Right cardiac atrium (tissue), 5 donors: ENCODE measurements at regions not wholly inside any gene's neighbourhood (a gene's known extent, or its start where the extent isn't known, plus 50 kb on each side); places are given as distances from the start of the nearest gene placed in this dataset.

Source experiments
- ATAC-seq, 2 donors: fragments of 200-7000 bp; cut with Tn5 transposase; one replicate each; pipeline versions ENCODE4 v1.8.0 to v1.9.1; 2020; ENCODE audit warnings: moderate library complexity in 2 of 2, mild to moderate bottlenecking in 1 of 2
- DNase-seq, 3 donors: peaks; one replicate each; pipeline ENCODE4 v3.0.0-alpha.2; 2020
- H3K27ac ChIP-seq: one replicate; pipeline ENCODE4 v1.5.1; 2013; ENCODE audit warnings: mild to moderate bottlenecking, low read length, control low read depth, moderate library complexity
- H3K27me3 ChIP-seq: one replicate; pipeline ENCODE4 v1.6.1; 2013; ENCODE audit not compliant: control insufficient read depth, insufficient read depth
- H3K4me1 ChIP-seq: one replicate; pipeline ENCODE4 v1.6.1; 2013; ENCODE audit warnings: low read length; ENCODE audit not compliant: control insufficient read depth, insufficient read depth
- H3K4me3 ChIP-seq: one replicate; pipeline ENCODE4 v1.5.1; 2013; ENCODE audit warnings: low read length, control low read depth
- H3K9me3 ChIP-seq: one replicate; pipeline ENCODE4 v1.6.1; 2013; ENCODE audit warnings: low read length; ENCODE audit not compliant: control insufficient read depth
- WGBS: extraction: QIAGEN DNeasy Blood & Tissue Kit; methylation state at CpG from one replicate; pipeline ENCODE4 v1.1.7; 2013; 5-methylcytosine and 5-hydroxymethylcytosine counted together
- intact Hi-C, 4 donors: fragments of 100-400 bp; cut with DNase I; formaldehyde crosslinking; loops; one replicate each; pipeline versions ENCODE4 v1.11.0 to v1.14.0; 2022 to 2023
- donor health status: healthy with polysubstance abuse.
- donor health status: DM: no; HTN: yes; CAD: no.
- donor health status: DM: no; HTN: no; CAD: no.
- donor health status: DM: no; HTN: yes; CAD: no; lungs with severe emphysema.
- donor health status: DM: yes; HTN: yes; CAD: no.

DNA sequence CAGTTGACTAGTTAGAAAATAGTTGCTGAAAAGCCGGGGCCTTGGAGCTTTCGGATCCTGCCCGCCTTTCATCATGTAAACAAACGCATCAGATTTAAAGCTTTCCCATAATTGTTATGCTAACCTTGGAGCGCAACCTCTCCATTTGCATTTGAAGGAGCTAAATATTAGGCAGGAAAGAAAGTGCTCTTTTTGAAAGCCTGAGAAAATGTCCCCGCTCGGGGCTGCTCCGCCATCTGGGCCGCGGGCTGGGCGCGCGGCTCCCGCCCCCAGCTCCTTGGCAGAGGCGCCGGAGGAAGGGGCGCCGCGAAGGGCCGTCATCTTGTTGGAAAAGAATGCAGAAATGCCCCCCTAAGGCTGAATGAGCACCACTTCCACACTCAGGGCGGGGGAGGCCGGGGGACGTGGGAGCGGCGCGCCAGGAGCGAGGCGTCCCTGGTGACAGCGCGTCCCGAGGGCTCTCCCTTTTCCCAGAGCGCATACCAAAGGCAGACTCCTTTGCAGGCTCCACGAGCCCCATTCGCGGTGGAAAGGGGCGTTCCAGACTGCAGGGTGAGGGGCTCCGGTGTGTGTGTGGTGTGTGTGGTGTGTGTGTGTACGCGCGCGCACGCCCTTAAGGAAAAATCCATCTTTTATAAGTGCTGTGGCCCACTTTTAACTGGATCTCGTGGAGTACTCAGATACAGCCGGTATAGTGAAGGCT is 145.6 kb upstream of the ID4 start:
- Histone ChIP-seq H3K27me3 (no peaks in the 10 kb centered on the region), H3K9me3 (no peaks in the 10 kb centered on the region), H3K27ac (no peak overlapping the region), H3K4me3 (peak overlapping the region; percentile 57), H3K4me1 (no peaks in the 10 kb centered on the region)
- intact Hi-C loops = no loop called here
- 2% methylated on average over 44 of the region's 44 CpGs for WGBS
- DNase-seq (peak in 2 of 3 donors; percentile 35 to 60), ATAC-seq (peak in 1 of 2 donors; percentile 54)

DNA sequence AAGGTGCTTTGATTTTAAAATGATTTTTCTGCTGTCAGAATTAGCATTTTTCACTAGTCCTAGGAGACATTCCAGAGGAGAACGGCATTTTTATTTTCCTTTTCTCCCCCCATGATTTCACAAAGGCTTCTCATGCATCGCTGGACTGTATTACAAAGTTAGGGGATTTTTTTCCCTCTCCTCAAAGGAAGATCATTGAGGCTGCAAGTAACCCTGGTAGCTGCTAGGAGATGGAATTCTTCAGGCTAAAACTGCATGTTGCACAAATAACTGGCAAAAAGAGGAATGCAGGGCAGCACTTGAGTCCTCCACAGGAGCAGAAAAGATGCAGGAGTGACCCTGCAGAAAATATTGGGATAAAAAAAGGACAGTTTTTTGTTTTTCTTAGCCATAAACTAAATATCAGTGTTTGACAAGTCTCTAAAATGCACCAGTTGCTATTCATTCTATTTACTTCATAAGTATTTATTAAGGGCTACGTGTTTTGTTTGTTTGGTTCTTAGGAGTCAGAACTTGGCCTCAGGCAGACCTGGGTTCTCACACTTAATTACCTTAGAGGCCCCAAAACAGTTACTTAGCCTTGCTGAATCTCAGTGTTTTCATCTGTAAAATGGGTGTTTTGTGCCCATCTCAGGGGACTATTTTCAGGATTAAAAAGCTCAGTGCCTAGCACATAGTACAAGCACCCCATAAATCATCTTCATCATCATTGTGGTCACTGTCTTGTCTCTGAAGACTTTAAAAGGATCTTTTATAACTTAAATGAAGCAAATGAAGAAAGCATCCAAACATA is 144.5 kb upstream of the ID4 start:
- no peak overlapping the region for H3K4me3 ChIP-seq
- intact Hi-C loops = no loop called here
- no peaks in the 10 kb centered on the region for H3K4me1 ChIP-seq
- DNase-seq (no peak), ATAC-seq (no peak)
- H3K27ac ChIP-seq = no peak overlapping the region
- 55% methylated on average over 3 of the region's 3 CpGs for WGBS
- H3K9me3 ChIP-seq = no peaks in the 10 kb centered on the region
- no peaks in the 10 kb centered on the region for H3K27me3 ChIP-seq

DNA sequence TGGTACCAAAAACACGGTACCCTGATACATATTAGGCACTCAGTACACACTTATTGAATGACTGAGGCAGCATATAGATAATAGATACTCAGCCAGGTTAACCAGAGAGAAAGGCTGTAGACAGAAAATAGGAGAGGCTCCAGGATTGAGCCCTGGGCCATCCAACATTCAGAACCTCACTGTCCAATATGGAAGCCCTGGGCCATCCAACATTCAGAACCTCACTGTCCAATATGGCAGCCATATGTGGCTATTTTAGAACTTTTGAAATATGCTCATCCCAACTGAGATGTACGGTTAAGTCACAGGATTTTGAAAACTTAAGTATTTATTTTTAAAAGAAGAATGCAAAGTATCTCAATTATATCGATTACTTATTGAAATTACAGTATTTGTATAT is 142.5 kb upstream of the ID4 start:
- intact Hi-C loops = no loop called here
- Histone ChIP-seq H3K27ac (no peak overlapping the region), H3K9me3 (no peaks in the 10 kb centered on the region), H3K27me3 (no peaks in the 10 kb centered on the region), H3K4me1 (no peaks in the 10 kb centered on the region), H3K4me3 (no peak overlapping the region)
- 92% methylated on average over 3 of the region's 3 CpGs for WGBS
- no peak for DNase-seq
- ATAC-seq = no peak

GRCh38 chr6:19697744-19698290 is 139.4 kb upstream of the ID4 start:
- WGBS = 56% methylated on average over 3 of the region's 3 CpGs
- DNase-seq (no peak), ATAC-seq (no peak)
- Histone ChIP-seq H3K4me1 (no peaks in the 10 kb centered on the region), H3K27ac (no peak overlapping the region), H3K9me3 (no peaks in the 10 kb centered on the region), H3K4me3 (no peak overlapping the region), H3K27me3 (no peaks in the 10 kb centered on the region)
- intact Hi-C loops = no loop called here

DNA sequence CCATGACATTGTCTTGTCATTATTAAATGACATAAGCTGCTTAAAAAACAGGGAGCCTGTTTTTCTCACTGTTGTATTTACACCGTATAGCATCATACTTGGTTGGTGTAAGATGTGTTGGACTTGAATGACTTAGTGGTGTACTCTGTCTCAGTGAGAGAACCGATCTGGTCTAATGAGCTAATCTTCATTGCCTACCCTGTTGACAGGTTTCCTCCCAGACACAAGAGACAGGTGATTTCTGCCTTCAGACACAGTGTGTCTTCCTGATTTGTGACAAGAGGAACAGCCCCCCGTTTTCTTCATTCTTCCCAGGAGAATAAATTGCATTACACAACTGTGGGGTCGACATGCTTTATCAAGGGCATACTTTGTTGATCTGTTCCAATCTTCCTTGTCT is 137.2 kb upstream of the ID4 start:
- Histone ChIP-seq H3K27me3 (no peaks in the 10 kb centered on the region), H3K27ac (no peak overlapping the region), H3K4me1 (no peaks in the 10 kb centered on the region), H3K9me3 (no peaks in the 10 kb centered on the region), H3K4me3 (no peak overlapping the region)
- intact Hi-C loops = no loop called here
- ATAC-seq = no peak
- WGBS = 43% methylated on average over 4 of the region's 4 CpGs
- no peak for DNase-seq

- DNase-seq = no peak
- H3K9me3 ChIP-seq = no peaks in the 10 kb centered on the region
- no peak overlapping the region for H3K27ac ChIP-seq
- ATAC-seq = no peak
- no peaks in the 10 kb centered on the region for H3K27me3 ChIP-seq
- H3K4me3 ChIP-seq = no peak overlapping the region
- intact Hi-C loops = no loop called here
- WGBS = 91% methylated on average over 5 of the region's 5 CpGs
- no peaks in the 10 kb centered on the region for H3K4me1 ChIP-seq
Observed at GRCh38 chr6:19705606-19706005, 131.6 kb upstream of the ID4 start.

GRCh38 chr6:19712012-19712688 is 125.0 kb upstream of the ID4 start:
- intact Hi-C loops = no loop called here
- H3K4me3 ChIP-seq = no peak overlapping the region
- ATAC-seq = no peak
- no peak overlapping the region for H3K27ac ChIP-seq
- WGBS = 92% methylated on average over 4 of the region's 4 CpGs
- H3K27me3 ChIP-seq = no peaks in the 10 kb centered on the region
- H3K4me1 ChIP-seq = no peaks in the 10 kb centered on the region
- DNase-seq = no peak
- H3K9me3 ChIP-seq = no peaks in the 10 kb centered on the region

GRCh38 chr6:19712998-19713397 is 124.2 kb upstream of the ID4 start:
- WGBS = 79% methylated on average over 1 of the region's 1 CpG
- ATAC-seq = no peak
- no peaks in the 10 kb centered on the region for H3K4me1 ChIP-seq

DNA sequence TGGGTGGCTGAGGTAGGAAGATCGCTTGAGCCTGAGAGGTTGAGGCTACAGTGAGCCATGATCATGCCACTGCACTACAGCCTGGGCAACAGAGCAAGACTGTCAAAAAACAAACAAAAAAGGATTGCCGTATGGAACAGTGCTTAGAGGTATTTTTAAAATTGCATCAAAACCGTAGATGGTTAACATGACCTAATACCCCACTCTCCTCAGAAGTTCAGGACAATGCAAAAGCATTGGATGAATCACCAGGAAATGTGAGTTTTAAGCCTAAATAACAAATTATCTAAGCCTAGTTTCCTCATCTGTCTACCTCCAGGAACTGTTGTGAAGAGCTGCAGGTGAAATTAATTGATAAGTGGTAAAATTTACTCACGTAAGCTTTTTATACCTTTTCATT is 123.8 kb upstream of the ID4 start:
- H3K27ac ChIP-seq = no peak overlapping the region
- ATAC-seq = no peak
- no peak for DNase-seq
- no peak overlapping the region for H3K4me3 ChIP-seq
- WGBS = 84% methylated on average over 4 of the region's 4 CpGs
- intact Hi-C loops = no loop called here
- H3K9me3 ChIP-seq = no peaks in the 10 kb centered on the region
- no peaks in the 10 kb centered on the region for H3K4me1 ChIP-seq
- H3K27me3 ChIP-seq = no peaks in the 10 kb centered on the region

More at GRCh38 chr6:19712998-19713397, 124.2 kb upstream of the ID4 start:
- Histone ChIP-seq H3K4me3 (no peak overlapping the region), H3K27me3 (no peaks in the 10 kb centered on the region), H3K9me3 (no peaks in the 10 kb centered on the region), H3K27ac (no peak overlapping the region)
- no peak for DNase-seq
- intact Hi-C loops = no loop called here

GRCh38 chr6:19713984-19714383 is 123.2 kb upstream of the ID4 start:
- Histone ChIP-seq H3K4me3 (no peak overlapping the region), H3K27ac (no peak overlapping the region), H3K9me3 (no peaks in the 10 kb centered on the region), H3K27me3 (no peaks in the 10 kb centered on the region), H3K4me1 (no peaks in the 10 kb centered on the region)
- ATAC-seq (no peak), DNase-seq (no peak)
- 66% methylated on average over 3 of the region's 3 CpGs for WGBS
- intact Hi-C loops = no loop called here
